Superior temporal gyrus (tissue), 1 donor: ENCODE measurements at regions not wholly inside any gene's neighbourhood (a gene's known extent, or its start where the extent isn't known, plus 50 kb on each side); places are given as distances from the start of the nearest gene placed in this dataset.
"Not testable (repeated sequence)": the region's sequence is repeated elsewhere in the genome, so short reads cannot be mapped to it uniquely, and the experiment has no call there.

ENCODE experiments used
- DNase-seq: peaks from one replicate; pipeline ENCODE4 v3.0.0-alpha.2; 2016; ENCODE audit errors: extremely low spot score

DNA sequence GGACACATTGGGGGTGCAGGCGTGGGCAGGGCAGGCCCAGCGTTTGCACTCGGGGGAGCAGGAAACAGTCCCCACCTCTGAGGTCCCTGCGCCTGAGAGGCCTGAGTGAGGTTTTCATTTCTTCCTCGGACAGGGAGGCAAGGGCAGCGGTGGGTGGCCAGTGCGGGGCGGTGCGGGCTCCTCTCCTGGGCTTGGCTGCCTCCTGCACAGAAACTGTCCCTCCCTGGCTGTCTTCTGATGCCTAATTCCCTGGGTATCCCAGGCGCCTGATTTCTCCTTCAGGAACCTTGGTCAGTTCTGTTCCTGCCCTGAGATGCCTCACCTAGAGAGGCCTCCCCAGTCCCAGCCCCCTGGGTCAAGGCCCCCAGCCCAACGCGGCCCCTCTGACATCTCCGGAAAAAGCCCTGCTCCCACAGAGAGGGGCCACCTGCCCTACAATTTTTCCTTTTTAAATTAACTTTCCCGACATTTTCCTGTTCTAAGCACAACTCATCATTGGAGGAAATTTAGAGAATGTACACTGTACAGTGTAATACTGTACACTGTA lies 260.3 kb downstream of the ADGRD1 start:
- DNase-seq: no peak

GRCh38 chr12:131214936-131215335 lies 261.2 kb downstream of the ADGRD1 start:
- DNase-seq: not testable (repeated sequence)

- DNase-seq: not testable (repeated sequence)
Observed at GRCh38 chr12:131216587-131216986, 262.9 kb downstream of the ADGRD1 start.

DNA sequence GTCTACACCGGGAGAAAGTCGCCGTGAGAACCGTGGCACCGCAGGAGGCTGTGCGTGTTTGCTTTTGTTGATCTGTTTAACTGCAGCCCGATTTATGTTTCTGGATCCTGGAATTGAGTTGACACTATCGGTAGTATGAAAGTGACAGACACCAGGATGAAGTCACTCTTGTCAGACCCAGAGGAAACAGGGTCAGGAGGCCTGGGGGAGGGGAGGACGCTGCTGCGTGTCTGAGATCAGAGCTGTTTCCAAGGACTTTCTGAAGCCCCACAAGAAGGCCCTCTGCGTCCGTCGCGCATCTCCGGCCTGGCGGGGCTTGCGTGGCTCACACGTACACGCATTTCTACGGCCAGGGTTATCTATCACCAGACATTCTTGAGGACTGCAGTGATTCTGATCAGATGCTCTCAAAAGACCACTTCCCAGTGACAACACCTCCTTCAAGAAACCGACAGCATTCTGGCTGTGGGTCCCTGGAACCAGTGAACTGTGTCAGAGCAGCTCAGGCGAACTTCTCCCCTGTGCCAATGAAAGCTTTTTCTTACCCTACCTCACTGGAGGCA lies 263.4 kb downstream of the ADGRD1 start:
- DNase-seq: no peak

- no peak for DNase-seq
Observed at GRCh38 chr12:131218026-131218922, 264.6 kb downstream of the ADGRD1 start.

- no peak for DNase-seq
Observed at GRCh38 chr12:131218923-131219669, 265.4 kb downstream of the ADGRD1 start.

DNA sequence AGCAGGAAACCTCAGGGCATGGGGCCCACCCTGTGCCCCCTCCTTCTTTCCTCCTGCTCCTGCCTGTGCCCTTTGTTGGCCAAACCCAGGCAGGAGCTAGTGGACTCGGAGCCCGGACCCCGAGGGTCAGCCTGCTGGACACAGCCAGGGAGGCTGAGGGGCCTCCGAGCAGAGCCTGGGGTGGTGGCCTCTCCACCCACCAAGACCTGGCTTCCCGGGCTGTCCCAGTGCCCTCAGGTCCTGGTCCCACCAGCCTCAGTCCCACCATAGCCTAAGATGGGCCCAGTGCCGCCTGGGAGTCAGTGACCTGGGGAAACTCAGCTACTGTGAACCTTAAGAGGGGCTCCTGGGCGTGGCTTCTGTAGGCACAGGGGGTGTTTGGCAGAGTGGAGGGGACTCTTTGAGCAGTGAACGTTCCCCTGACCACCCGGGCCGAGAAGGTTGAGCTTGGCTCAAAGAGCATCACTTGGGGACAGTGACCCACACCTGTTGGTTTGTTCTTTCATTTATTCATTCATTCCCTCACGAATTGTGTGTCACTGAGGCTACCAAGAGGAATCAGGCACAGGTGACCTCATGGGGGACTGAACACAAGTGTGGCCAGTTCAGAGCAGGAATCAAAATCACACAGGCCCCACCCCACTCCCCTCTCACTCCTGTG lies 266.1 kb downstream of the ADGRD1 start:
- no peak for DNase-seq

DNA sequence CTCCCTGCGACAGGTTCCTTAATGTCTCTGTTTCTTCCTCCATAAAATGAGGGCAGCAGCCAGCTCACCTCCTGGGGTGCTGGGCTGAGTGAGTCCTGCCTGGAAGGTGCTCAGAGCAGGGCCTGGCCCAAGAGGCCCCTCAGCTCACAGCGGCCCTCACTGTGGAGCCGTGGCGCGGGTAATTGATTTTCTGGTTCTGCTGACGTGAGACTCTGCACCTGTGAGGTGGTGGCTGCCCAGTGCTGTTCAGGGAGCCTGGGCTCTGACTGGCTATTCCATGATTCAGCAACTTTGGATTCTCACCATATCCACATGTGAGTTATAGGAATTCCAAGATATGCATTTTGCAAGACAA lies 266.6 kb downstream of the ADGRD1 start:
- DNase-seq: no peak

DNA sequence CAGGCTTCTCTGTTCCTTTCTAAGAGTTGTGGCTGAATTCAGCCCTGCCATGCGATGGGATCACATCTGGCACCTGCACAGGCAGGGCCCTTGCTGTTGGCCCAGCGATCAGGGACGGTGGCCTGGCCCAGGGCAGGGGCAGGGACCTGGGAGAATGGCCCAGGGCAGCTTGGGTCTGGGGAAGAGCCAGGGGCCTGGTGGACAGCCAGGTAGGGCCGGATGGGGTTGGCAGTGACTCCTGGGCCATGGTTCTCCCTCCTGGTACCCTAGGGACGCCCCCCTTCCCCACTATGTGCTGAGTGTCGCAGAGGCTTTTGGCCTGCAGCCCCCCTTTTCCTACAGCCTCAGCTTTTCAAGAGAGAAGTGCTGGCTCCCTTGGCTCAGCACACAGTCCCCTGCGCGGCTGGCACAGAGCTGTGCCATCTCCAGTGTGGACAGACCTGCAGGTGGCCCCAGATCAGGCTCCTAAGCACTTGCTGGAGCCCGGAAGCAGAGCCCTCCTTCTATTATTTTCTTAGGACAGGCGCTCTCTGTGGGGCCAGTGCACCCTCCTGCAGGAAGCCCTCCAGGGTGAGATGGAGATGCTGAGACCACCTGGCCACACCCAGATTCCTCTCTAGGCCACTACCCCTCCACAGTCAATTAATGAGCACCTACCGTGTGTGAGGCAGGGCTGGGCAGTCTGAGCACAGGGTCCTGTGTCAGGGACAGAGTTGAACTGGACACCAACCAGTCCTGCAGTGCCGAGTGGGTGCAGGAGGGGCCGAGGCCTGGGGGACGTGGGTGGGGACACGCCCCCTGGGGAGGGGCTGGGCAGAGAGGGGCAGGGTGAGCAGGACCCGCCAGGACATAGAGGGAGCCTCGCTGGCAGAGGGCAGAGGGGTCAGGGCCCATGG lies 267.6 kb downstream of the ADGRD1 start:
- DNase-seq: no peak

DNA sequence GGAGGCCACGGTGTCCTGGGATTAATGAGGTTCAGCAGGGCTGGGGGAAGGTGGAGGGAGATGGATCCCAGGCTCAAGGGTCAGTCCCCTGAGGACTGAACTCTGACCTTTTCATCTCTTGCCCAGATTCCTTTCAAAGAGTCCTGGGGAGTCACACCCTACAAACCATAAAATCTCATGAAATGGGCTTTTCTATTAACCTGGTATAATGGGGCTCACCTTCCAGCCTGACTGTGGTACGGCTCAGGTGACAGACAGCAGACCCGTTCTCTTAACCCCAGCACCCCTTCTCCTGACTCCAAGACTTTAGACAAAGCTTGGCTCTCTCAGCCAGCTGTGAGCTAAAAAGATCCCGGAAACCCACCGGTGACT lies 268.2 kb downstream of the ADGRD1 start:
- no peak for DNase-seq

DNA sequence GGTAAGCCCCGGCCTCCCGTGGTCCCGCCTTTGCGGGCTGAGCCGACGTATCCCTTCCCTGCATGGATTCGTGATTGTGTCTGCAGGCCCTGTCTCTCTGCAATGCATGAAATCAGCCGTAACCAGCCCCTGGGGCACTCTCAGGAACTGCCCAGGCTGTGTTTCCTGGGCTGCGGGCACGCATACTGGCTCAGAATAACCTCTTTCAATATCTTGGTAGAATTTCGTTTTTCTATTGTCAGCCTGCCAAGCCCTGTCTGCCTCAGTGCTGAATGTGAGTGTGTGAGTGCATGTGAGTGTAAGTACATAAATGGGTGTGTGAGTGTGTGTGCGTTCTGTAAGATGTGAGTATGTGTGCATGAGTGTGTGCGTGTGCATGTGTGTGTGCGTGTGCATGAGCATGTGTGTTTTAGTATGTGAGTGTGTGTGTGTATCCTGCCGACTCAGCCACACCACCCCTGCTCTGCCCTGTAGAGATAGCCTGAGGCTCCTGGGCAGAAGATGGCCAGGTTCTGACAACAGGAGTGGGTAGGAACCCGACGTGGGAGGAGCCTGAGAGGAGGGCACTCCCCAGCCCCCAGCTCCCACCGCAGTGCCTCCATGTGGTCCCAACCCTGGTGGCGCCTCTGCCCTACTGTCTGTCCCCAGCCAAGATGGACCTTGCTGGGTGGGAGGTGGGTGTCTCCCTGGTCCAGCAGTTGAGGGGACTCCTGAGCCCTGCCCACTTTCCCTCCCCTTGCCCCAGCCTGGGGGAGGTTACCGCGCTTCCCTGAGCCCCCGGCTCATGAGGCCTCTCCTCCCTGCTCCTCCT lies 268.8 kb downstream of the ADGRD1 start:
- no peak for DNase-seq

GRCh38 chr12:131223171-131223761 lies 269.6 kb downstream of the ADGRD1 start:
- no peak for DNase-seq

DNA sequence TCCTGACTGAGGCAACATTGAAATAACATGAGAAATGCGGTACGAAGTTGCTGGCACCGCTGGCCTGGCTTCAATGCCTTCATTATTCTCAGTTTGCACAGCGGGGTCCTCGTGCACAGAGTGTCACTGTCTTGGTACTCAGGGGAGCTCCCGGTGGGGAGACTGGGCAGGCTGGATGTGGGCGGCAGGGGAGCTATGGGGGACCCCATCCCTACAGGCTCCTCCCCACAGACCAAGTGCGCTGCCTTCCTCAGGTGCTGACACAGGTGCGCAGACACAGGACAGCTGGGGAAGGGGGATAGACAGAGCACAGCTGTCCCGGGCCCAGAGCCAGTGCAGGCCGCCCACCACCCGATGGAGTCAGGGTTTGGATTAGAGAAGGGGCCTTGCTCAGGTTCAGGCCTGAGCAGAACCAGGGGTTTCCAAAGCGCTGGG lies 270.1 kb downstream of the ADGRD1 start:
- DNase-seq: no peak

DNA sequence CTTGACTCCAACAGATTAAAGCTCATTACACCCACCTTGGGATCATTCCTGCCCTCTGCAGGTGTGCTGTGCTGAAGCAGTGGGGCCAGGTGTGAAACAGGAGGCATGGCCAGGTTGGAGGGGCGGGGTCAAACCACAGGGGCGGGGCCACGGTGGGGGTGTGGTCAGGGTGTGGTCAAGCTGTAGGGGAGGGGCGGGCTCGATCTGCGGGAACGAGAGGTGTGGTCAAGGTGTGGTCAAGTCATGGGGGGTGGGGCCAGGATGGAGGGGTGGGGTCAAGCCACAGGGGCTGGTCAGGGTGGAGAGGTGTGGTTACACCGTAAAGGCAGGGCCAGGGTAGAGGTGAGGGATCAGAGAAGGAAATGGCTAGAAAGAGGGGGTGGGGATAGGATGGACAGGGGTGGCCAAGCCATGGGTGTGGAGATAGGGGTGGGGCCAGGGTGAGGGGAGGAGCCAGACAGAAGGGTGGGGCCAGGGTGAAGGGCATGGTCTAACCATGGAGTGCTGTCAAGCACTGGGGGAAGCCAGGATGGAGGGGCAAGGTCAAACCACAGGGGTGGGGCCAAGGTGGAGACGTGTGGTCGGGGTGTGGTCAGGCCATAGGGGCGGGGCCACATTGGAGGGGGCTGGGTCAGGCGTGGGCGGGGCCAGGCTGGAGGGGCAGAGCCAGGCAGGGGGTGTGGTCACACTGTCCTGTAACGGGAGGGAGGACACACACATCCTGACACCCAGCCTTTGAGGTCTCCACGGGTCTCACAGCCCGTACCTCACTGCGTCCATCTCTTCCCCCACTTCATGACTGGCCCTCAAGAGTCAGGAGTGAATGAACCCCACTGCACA lies 270.7 kb downstream of the ADGRD1 start:
- not testable (repeated sequence) for DNase-seq

DNA sequence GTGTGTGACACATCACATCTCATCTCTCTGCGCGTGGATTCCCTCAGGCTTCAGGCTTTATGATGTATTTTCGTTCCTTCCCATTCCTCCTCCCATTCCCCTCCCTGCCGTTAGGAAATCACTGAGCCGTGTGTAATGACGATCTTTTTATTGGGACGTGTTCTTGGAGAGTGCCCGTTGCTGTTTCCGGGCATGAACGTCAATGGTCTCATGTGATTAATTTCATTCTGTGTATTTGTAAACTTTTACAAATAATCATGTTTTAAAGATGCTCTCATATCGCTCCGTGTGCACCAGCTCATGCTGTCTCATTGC lies 271.3 kb downstream of the ADGRD1 start:
- not testable (repeated sequence) for DNase-seq

DNA sequence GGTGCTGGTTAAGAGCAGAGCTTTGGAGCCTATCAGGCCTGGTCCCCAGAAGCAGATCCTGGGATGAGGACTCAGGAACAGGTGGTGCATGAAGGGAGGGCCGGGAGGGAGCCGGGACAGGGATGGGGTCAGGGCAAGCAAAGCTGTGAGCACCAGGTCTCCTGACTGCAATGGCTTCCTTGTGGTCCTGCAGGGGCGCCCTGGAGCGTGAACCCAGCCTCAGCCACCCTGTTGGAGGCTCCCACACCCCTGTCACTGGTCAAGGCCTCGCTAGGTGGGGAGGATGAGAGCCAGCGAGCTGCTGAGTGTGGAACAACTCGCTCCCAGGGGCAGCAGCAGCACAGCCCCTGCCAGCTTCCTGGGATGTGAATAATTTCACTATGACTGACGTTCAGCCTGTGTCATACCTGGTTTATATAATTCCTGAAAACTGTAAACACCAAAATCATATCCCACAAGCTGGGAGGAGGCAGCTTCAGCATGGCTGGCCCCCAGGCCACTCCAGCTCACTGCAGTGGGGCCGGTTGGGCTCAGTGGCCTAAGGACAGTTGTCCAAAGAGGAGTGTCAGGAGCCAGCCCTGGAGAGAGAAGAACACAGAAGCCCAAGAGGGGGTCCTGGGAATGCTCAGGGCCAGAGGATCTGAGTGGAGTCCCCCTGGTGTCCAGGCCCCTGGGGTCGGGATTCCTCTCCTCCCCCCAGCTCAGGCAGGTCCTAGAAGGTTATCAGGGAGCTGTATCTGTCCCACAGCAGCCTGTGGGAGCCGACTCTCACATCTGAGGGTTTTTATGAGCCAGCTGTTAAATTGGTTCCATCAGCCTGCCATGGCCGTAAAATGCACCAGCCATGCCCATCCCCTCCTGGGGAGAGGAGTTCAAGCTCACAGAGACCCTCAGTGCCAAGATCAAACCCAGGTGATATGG lies 272.9 kb downstream of the ADGRD1 start:
- no peak for DNase-seq

GRCh38 chr12:131227641-131228040 lies 273.9 kb downstream of the ADGRD1 start:
- DNase-seq: not testable (repeated sequence)

DNA sequence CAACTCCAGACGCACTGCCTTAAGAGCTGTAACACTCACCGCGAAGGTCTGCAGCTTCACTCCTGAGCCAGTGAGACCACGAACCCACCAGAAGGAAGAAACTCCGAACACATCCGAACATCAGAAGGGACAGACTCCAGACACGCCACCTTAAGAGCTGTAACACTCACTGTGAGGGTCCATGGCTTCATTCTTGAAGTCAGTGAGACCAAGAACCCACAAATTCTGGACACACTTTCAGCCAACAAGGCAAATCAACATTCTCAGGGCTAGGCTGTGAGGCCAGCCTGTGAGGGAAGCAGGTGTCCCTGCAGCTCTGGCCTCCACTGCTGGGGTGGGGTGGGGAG lies 275.3 kb downstream of the ADGRD1 start:
- not testable (repeated sequence) for DNase-seq
